ENCODE measurements at regions not wholly inside any gene's neighbourhood (a gene's known extent, or its start where the extent isn't known, plus 50 kb on each side); places are given as distances from the start of the nearest gene placed in this dataset.

GRCh38 chr5:74336297-74336696, 304.2 kb downstream of the ENC1 start:
- TF ChIP-seq SREBF2 (IDR thresholded peaks at IDR 0.05; ENCODE audit: low read length) = no peak
- no peak for TF ChIP-seq CTCF (IDR thresholded peaks at IDR 0.05 in 2 of 3, conservative IDR thresholded peaks at IDR 0.05 in 1 of 3; ENCODE audit: control insufficient read depth in 2 of 3, extremely low read depth in 1 of 3, insufficient read depth in 1 of 3, low read depth in 3 of 3, low read length in 3 of 3)
- TF ChIP-seq POLR2A (IDR thresholded peaks at IDR 0.05; ENCODE audit: low read depth, low read length) = no peak
- no peak for TF ChIP-seq NRF1 (conservative IDR thresholded peaks at IDR 0.05; ENCODE audit: low read depth, low read length)
- no peak for TF ChIP-seq SMAD1 (IDR thresholded peaks at IDR 0.05; ENCODE audit: low read depth, partially characterized antibody)
- no peak for TF ChIP-seq FOS (IDR thresholded peaks at IDR 0.05; ENCODE audit: borderline replicate concordance, extremely low read depth, insufficient read length)
- no peak for TF ChIP-seq RELA (IDR thresholded peaks at IDR 0.05; ENCODE audit: borderline replicate concordance, partially characterized antibody)
- no peak for TF ChIP-seq MXI1 (IDR thresholded peaks at IDR 0.05; ENCODE audit: low read depth, low read length)
- TF ChIP-seq SMARCA5 (IDR thresholded peaks at IDR 0.05) = no peak
- no peak for TF ChIP-seq RAD21 (IDR thresholded peaks at IDR 0.05; ENCODE audit: insufficient read depth, low read depth, low read length)
